Lower leg skin (tissue), 3 donors: ENCODE measurements at regions not wholly inside any gene's neighbourhood (a gene's known extent, or its start where the extent isn't known, plus 50 kb on each side); places are given as distances from the start of the nearest gene placed in this dataset.

Experiments
- POLR2A ChIP-seq, 2 donors: fragments of 450-650 bp; IDR thresholded peaks; one replicate each; pipeline ENCODE4 v1.6.1; 2016 to 2017; ENCODE audit warnings: antibody characterized with exemption in 2 of 2, mild to moderate bottlenecking in 1 of 2, moderate library complexity in 1 of 2
- TF ChIP-seq, protein P1 (sequence below), 3 donors: fragments of 450-650 bp; IDR thresholded peaks; one replicate each; pipeline ENCODE4 v1.5.1; 2016; ENCODE audit warnings: antibody characterized with exemption in 3 of 3, mild to moderate bottlenecking in 3 of 3, moderate library complexity in 2 of 3

DNA sequence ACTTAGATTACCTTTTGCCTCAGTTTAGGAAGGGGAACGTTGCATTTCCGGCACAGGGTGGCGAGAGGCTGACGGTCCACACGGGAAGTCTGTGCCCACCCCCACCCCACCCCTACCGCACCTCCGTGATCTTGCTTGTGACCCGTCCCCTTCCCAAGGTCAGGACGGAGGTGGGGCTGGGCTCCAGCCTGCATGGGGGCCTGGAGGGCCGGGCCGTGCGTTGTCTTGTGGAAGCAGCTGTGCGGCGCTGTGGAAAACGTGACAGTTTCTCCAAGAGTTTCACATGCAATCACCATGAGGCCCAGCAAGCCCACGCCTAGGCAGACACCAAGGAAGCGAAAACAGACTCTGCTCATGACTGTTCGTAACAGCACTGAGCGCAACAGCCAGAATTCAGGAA lies 76.8 kb upstream of the HDAC4 start:
- TF ChIP-seq, protein P1, sequence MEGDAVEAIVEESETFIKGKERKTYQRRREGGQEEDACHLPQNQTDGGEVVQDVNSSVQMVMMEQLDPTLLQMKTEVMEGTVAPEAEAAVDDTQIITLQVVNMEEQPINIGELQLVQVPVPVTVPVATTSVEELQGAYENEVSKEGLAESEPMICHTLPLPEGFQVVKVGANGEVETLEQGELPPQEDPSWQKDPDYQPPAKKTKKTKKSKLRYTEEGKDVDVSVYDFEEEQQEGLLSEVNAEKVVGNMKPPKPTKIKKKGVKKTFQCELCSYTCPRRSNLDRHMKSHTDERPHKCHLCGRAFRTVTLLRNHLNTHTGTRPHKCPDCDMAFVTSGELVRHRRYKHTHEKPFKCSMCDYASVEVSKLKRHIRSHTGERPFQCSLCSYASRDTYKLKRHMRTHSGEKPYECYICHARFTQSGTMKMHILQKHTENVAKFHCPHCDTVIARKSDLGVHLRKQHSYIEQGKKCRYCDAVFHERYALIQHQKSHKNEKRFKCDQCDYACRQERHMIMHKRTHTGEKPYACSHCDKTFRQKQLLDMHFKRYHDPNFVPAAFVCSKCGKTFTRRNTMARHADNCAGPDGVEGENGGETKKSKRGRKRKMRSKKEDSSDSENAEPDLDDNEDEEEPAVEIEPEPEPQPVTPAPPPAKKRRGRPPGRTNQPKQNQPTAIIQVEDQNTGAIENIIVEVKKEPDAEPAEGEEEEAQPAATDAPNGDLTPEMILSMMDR (IDR thresholded peaks at IDR 0.05), result no peak
- TF ChIP-seq POLR2A (IDR thresholded peaks at IDR 0.05), result no peak
